ENCODE measurements at regions not wholly inside any gene's neighbourhood (a gene's known extent, or its start where the extent isn't known, plus 50 kb on each side); places are given as distances from the start of the nearest gene placed in this dataset.

GRCh38 chr5:61263561-61264272, 68.3 kb upstream of the ZSWIM6 start:
- no peak for DNase-seq

DNA sequence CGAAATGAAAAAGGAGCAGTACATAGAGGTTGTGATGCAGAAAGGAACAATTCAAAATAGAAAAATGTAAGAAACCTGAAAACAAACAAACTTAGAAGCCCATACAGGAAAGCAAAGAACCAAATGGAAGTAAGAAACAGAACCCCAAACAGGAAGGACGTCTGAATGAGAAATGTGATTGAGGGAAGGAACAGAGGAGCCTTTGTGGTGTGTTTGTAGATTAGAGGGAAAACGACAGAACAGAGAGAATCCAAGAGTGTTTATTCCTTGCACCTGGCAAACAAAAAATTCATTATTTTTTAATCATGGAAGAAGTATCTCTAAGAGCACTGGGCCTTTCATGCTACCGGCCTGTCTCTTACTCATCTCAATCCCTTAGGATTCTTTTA, 67.8 kb upstream of the ZSWIM6 start:
- no peak for DNase-seq

- DNase-seq, result no peak
Measured at GRCh38 chr5:61267116-61267515, 64.9 kb upstream of the ZSWIM6 start.

DNA sequence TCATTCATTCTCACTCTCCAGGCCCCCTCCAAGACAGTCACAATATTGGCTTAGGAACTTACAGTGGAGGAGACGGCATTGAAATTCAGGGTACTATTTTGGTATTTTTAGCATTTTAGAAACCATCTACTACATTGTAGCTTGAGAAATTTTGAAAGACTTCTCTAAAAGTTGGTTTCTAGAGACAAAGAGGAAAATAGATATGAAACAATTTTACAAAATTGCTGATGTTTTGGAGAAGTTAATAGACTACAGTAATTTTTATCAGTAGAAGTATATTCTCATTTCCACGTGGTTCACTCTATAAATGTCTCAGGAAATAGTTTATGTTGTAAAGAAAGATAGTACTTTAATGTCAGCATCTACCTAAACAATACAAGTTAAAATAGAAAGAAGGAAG, 63.2 kb upstream of the ZSWIM6 start:
- no peak for DNase-seq

DNA sequence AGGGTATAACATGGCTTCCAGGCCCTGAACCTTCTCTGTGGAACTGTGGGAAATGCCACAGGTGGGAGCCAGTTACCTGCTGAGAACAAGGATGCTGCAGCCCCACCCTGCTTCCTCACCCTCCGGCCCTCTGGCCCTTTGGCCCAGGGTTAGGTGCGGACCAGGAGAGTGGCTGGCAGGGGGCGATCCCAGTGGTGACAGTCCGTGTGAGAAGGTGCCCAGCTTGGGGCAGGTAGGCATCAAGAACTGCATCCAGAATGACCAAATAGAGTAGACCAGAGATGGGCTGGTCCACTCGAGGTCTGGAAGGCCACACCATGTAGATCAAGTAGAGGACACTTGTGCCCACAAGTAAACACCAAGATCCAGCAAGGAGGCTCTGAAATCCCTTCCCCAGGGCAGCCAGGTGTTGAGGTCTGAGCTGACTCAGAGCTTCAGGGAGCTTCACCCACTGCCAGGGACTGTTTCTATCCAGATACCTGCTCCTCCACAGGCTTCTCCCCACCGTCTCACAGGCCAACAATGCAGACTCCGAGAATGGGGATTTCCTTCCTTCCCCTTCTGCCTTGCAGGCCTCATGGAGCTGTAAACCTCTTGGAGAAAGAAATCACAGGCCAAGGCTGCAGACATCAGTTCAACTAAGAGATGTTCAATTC, 61.4 kb upstream of the ZSWIM6 start:
- DNase-seq, result no peak

DNA sequence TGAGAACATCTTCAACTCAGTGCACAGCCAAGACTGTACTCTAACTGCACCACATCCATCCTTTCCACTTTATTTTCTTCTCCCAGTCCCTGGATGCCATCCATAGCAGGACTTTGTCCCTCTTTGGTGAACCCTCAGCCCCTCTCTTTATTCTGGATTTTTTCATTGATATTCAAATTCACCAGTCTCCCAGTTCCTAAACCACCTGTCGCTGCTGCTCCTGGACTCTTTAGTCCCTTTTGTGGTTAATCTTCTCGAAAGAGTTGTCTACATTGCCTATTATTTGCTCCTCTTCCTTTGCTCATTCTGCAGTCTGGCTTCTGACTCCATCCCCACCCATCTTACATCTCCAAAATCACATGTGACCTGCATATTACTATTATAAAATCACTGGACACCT, 59.4 kb upstream of the ZSWIM6 start:
- DNase-seq, result no peak

DNA sequence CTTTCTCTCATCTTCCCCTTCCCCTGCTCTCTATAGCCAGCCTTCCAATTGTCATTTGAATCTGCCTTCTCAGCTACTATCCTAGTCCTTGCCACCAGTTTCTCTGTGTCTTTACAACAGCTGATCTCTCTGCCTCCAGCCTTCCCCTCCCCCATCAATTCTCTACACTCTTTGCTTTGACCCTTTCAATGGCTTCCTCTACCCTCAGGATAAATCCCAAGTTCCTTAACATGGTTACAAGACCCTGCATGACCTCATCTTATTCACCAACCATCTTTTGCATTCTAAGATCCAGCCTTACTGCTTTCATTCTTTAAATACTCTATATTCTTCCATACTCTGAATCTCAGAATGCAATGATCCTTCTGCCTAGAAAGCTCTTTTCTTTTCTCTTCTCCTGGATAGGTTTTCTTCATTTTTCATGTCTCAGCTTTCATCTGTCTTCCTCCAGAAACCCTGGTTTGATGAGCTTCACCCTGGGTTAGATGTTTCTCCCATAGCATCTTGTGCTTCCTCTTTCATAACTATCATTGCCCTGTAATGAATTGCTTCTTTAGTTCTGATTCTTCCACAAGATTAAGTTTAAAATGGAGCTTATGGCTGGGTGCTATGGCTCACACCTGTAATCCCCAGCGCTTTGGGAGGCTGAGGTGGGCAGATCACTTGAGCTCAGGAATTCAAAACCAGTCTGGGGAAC, 58.6 kb upstream of the ZSWIM6 start:
- no peak for DNase-seq

DNA sequence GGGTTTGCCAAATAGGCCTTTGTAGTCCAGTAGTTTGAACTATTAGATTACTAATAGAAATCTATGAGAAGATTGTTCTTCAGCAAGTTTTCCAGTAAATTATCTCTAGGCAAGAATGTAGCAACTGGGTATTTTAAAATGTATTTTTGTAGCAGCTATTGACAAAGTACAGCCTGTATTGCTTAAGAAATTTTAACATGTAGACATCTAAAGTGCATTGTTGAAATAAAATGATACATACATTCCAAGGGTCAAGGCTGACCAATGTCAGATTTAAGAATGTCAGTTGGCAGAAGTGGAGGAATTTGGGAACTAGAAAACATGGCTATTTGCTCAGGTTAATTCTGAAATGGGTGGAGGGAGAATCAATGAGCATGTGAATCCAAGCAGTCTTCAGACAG, 57.5 kb upstream of the ZSWIM6 start:
- no peak for DNase-seq

GRCh38 chr5:61275841-61276240, 56.2 kb upstream of the ZSWIM6 start:
- no peak for DNase-seq

- DNase-seq, result no peak
Measured at GRCh38 chr5:61277190-61277589, 54.9 kb upstream of the ZSWIM6 start.

DNA sequence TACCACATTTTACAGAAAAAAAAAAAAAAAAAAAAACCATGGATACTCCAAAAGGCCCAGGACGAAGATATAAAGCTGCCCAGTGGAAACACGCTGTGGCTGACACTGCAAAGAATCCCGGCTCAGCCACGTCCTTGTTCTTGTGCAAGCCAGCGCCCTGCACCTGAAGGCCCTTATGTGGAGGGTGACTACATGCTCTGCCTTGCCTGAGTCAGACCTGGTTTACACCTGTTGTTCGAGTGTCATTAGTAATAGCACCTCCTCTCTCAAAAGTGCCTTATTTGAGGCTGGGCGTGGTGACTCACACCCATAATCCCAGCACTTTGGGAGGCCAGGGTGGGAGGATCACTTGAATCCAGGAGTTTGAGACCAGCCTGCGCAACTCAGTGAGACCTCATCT, 54.3 kb upstream of the ZSWIM6 start:
- no peak for DNase-seq

DNA sequence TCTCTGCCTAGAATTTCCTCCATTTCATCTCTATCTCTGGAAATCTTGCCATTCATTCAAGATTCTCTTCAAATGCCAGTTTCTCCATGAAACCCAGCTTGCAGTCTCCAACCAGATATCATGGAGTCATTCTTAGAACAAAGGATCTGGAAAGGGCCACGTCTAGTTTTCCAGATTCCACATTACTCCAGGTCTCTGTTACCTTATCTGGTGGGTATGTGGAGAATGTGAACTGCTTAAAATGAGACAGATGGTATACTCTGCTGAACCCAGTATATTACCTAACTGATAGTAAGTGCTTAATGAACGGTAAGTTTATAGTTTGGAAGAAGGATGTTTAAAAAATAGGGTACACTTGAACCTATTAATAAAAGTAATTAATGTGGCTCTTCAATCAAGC, 52.3 kb upstream of the ZSWIM6 start:
- DNase-seq, result no peak

- DNase-seq, result peak; percentile 51
Measured at GRCh38 chr5:61280205-61280604, 51.9 kb upstream of the ZSWIM6 start.

GRCh38 chr5:61280761-61281427, 51.2 kb upstream of the ZSWIM6 start:
- no peak for DNase-seq

DNA sequence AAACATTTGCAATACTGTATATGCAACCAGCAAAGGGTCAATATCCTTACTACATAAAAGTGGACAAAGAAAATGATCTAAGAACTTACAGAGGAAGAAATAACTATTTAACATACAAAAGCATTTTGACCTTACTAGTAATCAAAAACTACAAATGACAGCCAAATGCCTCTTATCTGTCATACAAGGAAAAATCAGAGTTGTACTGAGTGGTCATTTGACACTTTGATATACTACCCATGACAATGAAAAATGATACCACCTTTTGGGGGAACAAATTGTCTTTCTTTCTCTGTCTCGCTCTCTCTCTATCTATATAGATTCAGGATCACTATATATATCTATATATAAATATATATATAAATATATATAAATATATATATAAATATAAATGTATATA, 50.4 kb upstream of the ZSWIM6 start:
- DNase-seq, result no peak
